ENCODE measurements at regions not wholly inside any gene's neighbourhood (a gene's known extent, or its start where the extent isn't known, plus 50 kb on each side); places are given as distances from the start of the nearest gene placed in this dataset.

GRCh38 chr12:83613586-83614110 lies 926.9 kb downstream of the TMTC2 start:
- 36% methylated on average over 3 of the region's 3 CpGs for WGBS
- TF ChIP-seq POLR2A (IDR thresholded peaks at IDR 0.05) (no peak), EP300 (IDR thresholded peaks at IDR 0.05) (no peak), CTCF (IDR thresholded peaks at IDR 0.05) (no peak), POLR2AphosphoS5 (IDR thresholded peaks at IDR 0.05) (no peak)
- H3K4me1 ChIP-seq: no peaks in the 10 kb centered on the region
- H3K4me3 ChIP-seq: no peak overlapping the region
- no peak for DNase-seq (ENCODE audit: low spot score in 2 of 2)
- H3K9me3 ChIP-seq: no peaks in the 10 kb centered on the region
- no peaks in the 10 kb centered on the region for H3K36me3 ChIP-seq
- H3K27me3 ChIP-seq: no peaks in the 10 kb centered on the region
- no peak overlapping the region for H3K27ac ChIP-seq

GRCh38 chr12:83603106-83603505 lies 916.4 kb downstream of the TMTC2 start:
- TF ChIP-seq EP300 (IDR thresholded peaks at IDR 0.05): no peak
- no peak for TF ChIP-seq CTCF (IDR thresholded peaks at IDR 0.05)
- TF ChIP-seq POLR2A (IDR thresholded peaks at IDR 0.05): no peak
- no peak for TF ChIP-seq POLR2AphosphoS5 (IDR thresholded peaks at IDR 0.05)
- Histone ChIP-seq H3K9me3 (peaks cover 9% of the 10 kb centered on the region), H3K36me3 (no peaks in the 10 kb centered on the region), H3K4me3 (no peak overlapping the region), H3K27ac (no peak overlapping the region), H3K4me1 (no peaks in the 10 kb centered on the region), H3K27me3 (no peaks in the 10 kb centered on the region)
- DNase-seq (ENCODE audit: low spot score in 2 of 2): no peak
- 71% methylated on average over 1 of the region's 1 CpG for WGBS

GRCh38 chr12:83575326-83575725 lies 888.6 kb downstream of the TMTC2 start:
- Histone ChIP-seq H3K9me3 (no peaks in the 10 kb centered on the region), H3K36me3 (no peaks in the 10 kb centered on the region), H3K27ac (no peak overlapping the region), H3K4me3 (no peak overlapping the region), H3K4me1 (peaks cover 3% of the 10 kb centered on the region), H3K27me3 (no peaks in the 10 kb centered on the region)
- 75% methylated on average over 3 of the region's 3 CpGs for WGBS
- no peak for DNase-seq (ENCODE audit: low spot score in 2 of 2)
- TF ChIP-seq EP300 (IDR thresholded peaks at IDR 0.05) (no peak), POLR2AphosphoS5 (IDR thresholded peaks at IDR 0.05) (no peak), CTCF (IDR thresholded peaks at IDR 0.05) (no peak), POLR2A (IDR thresholded peaks at IDR 0.05) (no peak)

- no peaks in the 10 kb centered on the region for H3K27me3 ChIP-seq
- no peak for DNase-seq (ENCODE audit: low spot score in 2 of 2)
- no peaks in the 10 kb centered on the region for H3K36me3 ChIP-seq
- H3K27ac ChIP-seq: no peak overlapping the region
- no peak overlapping the region for H3K4me3 ChIP-seq
- H3K9me3 ChIP-seq: no peaks in the 10 kb centered on the region
- 87% methylated on average over 2 of the region's 2 CpGs for WGBS
- TF ChIP-seq CTCF (IDR thresholded peaks at IDR 0.05) (no peak), POLR2AphosphoS5 (IDR thresholded peaks at IDR 0.05) (no peak), POLR2A (IDR thresholded peaks at IDR 0.05) (no peak)
- H3K4me1 ChIP-seq: peaks cover 3% of the 10 kb centered on the region
Measured at GRCh38 chr12:83574142-83574541, 887.4 kb downstream of the TMTC2 start.

GRCh38 chr12:83573671-83574070 lies 887.0 kb downstream of the TMTC2 start:
- no peak for DNase-seq (ENCODE audit: low spot score in 2 of 2)
- no peak for TF ChIP-seq POLR2A (IDR thresholded peaks at IDR 0.05)
- TF ChIP-seq POLR2AphosphoS5 (IDR thresholded peaks at IDR 0.05): no peak
- TF ChIP-seq EP300 (IDR thresholded peaks at IDR 0.05): no peak
- TF ChIP-seq CTCF (IDR thresholded peaks at IDR 0.05): no peak
- no peaks in the 10 kb centered on the region for H3K27me3 ChIP-seq
- H3K36me3 ChIP-seq: no peaks in the 10 kb centered on the region
- 29% methylated on average over 4 of the region's 4 CpGs for WGBS
- no peak overlapping the region for H3K27ac ChIP-seq
- H3K9me3 ChIP-seq: no peaks in the 10 kb centered on the region
- H3K4me3 ChIP-seq: no peak overlapping the region
- peaks cover 3% of the 10 kb centered on the region for H3K4me1 ChIP-seq
